Globus pallidus (tissue), 1 donor: ENCODE measurements at regions not wholly inside any gene's neighbourhood (a gene's known extent, or its start where the extent isn't known, plus 50 kb on each side); places are given as distances from the start of the nearest gene placed in this dataset.

Experiments
- DNase-seq: peaks from one replicate; pipeline ENCODE4 v3.0.0-alpha.2; 2015; ENCODE audit warnings: low spot score

GRCh38 chr9:23172206-23172605, 653.8 kb downstream of the ELAVL2 start:
- DNase-seq: no peak

GRCh38 chr9:23172979-23173637, 652.9 kb downstream of the ELAVL2 start:
- no peak for DNase-seq

GRCh38 chr9:23194281-23194680, 631.8 kb downstream of the ELAVL2 start:
- no peak for DNase-seq

GRCh38 chr9:23215688-23216087, 610.4 kb downstream of the ELAVL2 start:
- DNase-seq: no peak

- no peak for DNase-seq
Measured at GRCh38 chr9:23219471-23219870, 606.6 kb downstream of the ELAVL2 start.

- DNase-seq: no peak
Measured at GRCh38 chr9:23220171-23220570, 605.9 kb downstream of the ELAVL2 start.

GRCh38 chr9:23220957-23221356, 605.1 kb downstream of the ELAVL2 start:
- no peak for DNase-seq

GRCh38 chr9:23229890-23230317, 596.1 kb downstream of the ELAVL2 start:
- peak; percentile 11 for DNase-seq

- no peak for DNase-seq
Measured at GRCh38 chr9:23232831-23233230, 593.2 kb downstream of the ELAVL2 start.

GRCh38 chr9:23243523-23243922, 582.5 kb downstream of the ELAVL2 start:
- no peak for DNase-seq

- DNase-seq: no peak
Measured at GRCh38 chr9:23245067-23245466, 581.0 kb downstream of the ELAVL2 start.

GRCh38 chr9:23254404-23255184, 571.4 kb downstream of the ELAVL2 start:
- DNase-seq: no peak

GRCh38 chr9:23255346-23255745, 570.7 kb downstream of the ELAVL2 start:
- no peak for DNase-seq

- DNase-seq: no peak
Measured at GRCh38 chr9:23258569-23258968, 567.5 kb downstream of the ELAVL2 start.

- DNase-seq: no peak
Measured at GRCh38 chr9:23278561-23278960, 547.5 kb downstream of the ELAVL2 start.

- DNase-seq: no peak
Measured at GRCh38 chr9:23287390-23287789, 538.6 kb downstream of the ELAVL2 start.

GRCh38 chr9:23288545-23288944, 537.5 kb downstream of the ELAVL2 start:
- DNase-seq: no peak

GRCh38 chr9:23290973-23291372, 535.1 kb downstream of the ELAVL2 start:
- DNase-seq: no peak

GRCh38 chr9:23302281-23302680, 523.8 kb downstream of the ELAVL2 start:
- no peak for DNase-seq

- DNase-seq: no peak
Measured at GRCh38 chr9:23306731-23307130, 519.3 kb downstream of the ELAVL2 start.

GRCh38 chr9:23307731-23308513, 518.1 kb downstream of the ELAVL2 start:
- DNase-seq: no peak

- DNase-seq: no peak
Measured at GRCh38 chr9:23309800-23310199, 516.2 kb downstream of the ELAVL2 start.

GRCh38 chr9:23314247-23314646, 511.8 kb downstream of the ELAVL2 start:
- DNase-seq: no peak
